GM12878 (cell line): ENCODE measurements at regions not wholly inside any gene's neighbourhood (a gene's known extent, or its start where the extent isn't known, plus 50 kb on each side); places are given as distances from the start of the nearest gene placed in this dataset.

Experiments used
- ATAC-seq: fragments of 200-7000 bp; cut with Tn5 transposase; 3 replicates; pipeline ENCODE4 v1.9.1; 2020; ENCODE audit warnings: mild to moderate bottlenecking, moderate library complexity
- BruUV-seq: library from RNA; stranded (reverse); fragments of 400-500 nt; replicated peaks from 2 replicates; lab custom pipeline; 2021; lab: Mats Ljungman, UMichigan
- CTCF ChIA-PET: fragments of 300-600 bp; sonication (Branson Sonifier 250); formaldehyde crosslinking; extraction: SDS; loops from one replicate; lab custom pipeline; 2021; ENCODE audit warnings: inconsistent platforms; lab: Yijun Ruan, JAX
- POLR2A ChIA-PET: fragments of 350-600 bp; formaldehyde crosslinking; extraction: SDS; loops from one replicate; lab custom pipeline; 2021; ENCODE audit warnings: inconsistent platforms; lab: Charles Lee
- RAD21 ChIA-PET: fragments of 300-600 bp; sonication (Branson Sonifier 250); formaldehyde crosslinking; loops from one replicate; lab custom pipeline; 2023; ENCODE audit warnings: antibody characterized with exemption; ENCODE audit not compliant: unreplicated experiment; lab: Charles Lee
- SMC1A ChIA-PET: fragments of 300-600 bp; sonication (Branson Sonifier 250); formaldehyde crosslinking; loops from one replicate; lab custom pipeline; 2023; ENCODE audit not compliant: unreplicated experiment, uncharacterized antibody; lab: Charles Lee
- DNase-seq: peaks from one replicate; pipeline ENCODE4 v3.0.0-alpha.2; 2011; ENCODE audit warnings: low read depth, low spot score
- FAIRE-seq: peaks from 3 replicates; lab custom pipeline; 2011; peaks lifted over from hg19 to GRCh38; lab: Jason Lieb, UNC
- H2AFZ ChIP-seq: 2 replicates; pipeline ENCODE4 v1.6.0; 2011; ENCODE audit warnings: low read depth, low read length, control low read depth; ENCODE audit not compliant: control insufficient read depth
- H3K27ac ChIP-seq: 2 replicates; pipeline ENCODE4 v1.5.1; 2011; ENCODE audit warnings: control low read depth; ENCODE audit not compliant: control insufficient read depth, insufficient read depth
- H3K27me3 ChIP-seq, 2 experiments: replicated peaks in 1 of 2; 2 replicates each; pipeline versions ENCODE4 v1.6.0 to v1.6.1; 2011; ENCODE audit warnings: low read length in 1 of 2; ENCODE audit not compliant: control insufficient read depth in 2 of 2, insufficient read depth in 2 of 2
- H3K36me3 ChIP-seq, 2 experiments: 2 replicates each; pipeline ENCODE4 v1.5.1; 2011; ENCODE audit warnings: low read length in 1 of 2; ENCODE audit not compliant: control insufficient read depth in 2 of 2, insufficient read depth in 2 of 2
- H3K4me1 ChIP-seq: 2 replicates; pipeline ENCODE4 v1.6.1; 2011; ENCODE audit warnings: mild to moderate bottlenecking, low read length, moderate library complexity, mixed read lengths; ENCODE audit not compliant: control insufficient read depth, insufficient read depth
- H3K4me2 ChIP-seq: 2 replicates; pipeline ENCODE4 v1.6.0; 2011; ENCODE audit warnings: control low read depth; ENCODE audit not compliant: control insufficient read depth, insufficient read depth
- H3K4me3 ChIP-seq: fragments of 200-600 bp; sonication (generic); 2 replicates; pipeline ENCODE4 v1.5.1; 2016
- H3K79me2 ChIP-seq: 2 replicates; pipeline ENCODE4 v1.6.0; 2011; ENCODE audit warnings: low read length; ENCODE audit not compliant: control insufficient read depth, insufficient read depth
- H3K9ac ChIP-seq: 2 replicates; pipeline ENCODE4 v1.8.0; 2011; ENCODE audit warnings: low read length, control low read depth, mixed read lengths; ENCODE audit not compliant: control insufficient read depth, insufficient read depth
- H3K9me3 ChIP-seq: replicated peaks from 3 replicates; pipeline ENCODE4 v1.5.1; 2011; ENCODE audit warnings: mild to moderate bottlenecking, low read length; ENCODE audit not compliant: control insufficient read depth, insufficient read depth
- H4K20me1 ChIP-seq: 2 replicates; pipeline ENCODE4 v1.6.0; 2011; ENCODE audit not compliant: control insufficient read depth, insufficient read depth
- E2F4 ChIP-seq: IDR thresholded peaks from 2 replicates; pipeline ENCODE4 v1.6.1; 2012; ENCODE audit warnings: low read depth, low read length, improper control_type of control experiment
- E4F1 ChIP-seq: fragments of 450-650 bp; IDR thresholded peaks from 2 replicates; pipeline ENCODE4 v1.6.1; 2018; ENCODE audit warnings: borderline replicate concordance, mild to moderate bottlenecking; ENCODE audit not compliant: partially characterized antibody
- FOS ChIP-seq: IDR thresholded peaks from 3 replicates; pipeline ENCODE4 v1.6.1; 2011; ENCODE audit warnings: borderline replicate concordance; ENCODE audit not compliant: insufficient read length; ENCODE audit errors: extremely low read depth
- FOXM1 ChIP-seq: IDR thresholded peaks from 2 replicates; pipeline ENCODE4 v1.6.1; 2012; ENCODE audit warnings: low read depth, mild to moderate bottlenecking, inconsistent platforms, low read length, moderate library complexity
- POLR2AphosphoS5 ChIP-seq: IDR thresholded peaks from 2 replicates; pipeline ENCODE4 v1.6.1; 2011; ENCODE audit warnings: mild to moderate bottlenecking, low read length, inconsistent platforms
- SMAD1 ChIP-seq: fragments of 450-650 bp; IDR thresholded peaks from 2 replicates; pipeline ENCODE4 v1.6.1; 2018; ENCODE audit warnings: mild to moderate bottlenecking, low read depth; ENCODE audit not compliant: partially characterized antibody
- WGBS: methylation state at CpG from one replicate; pipeline ENCODE4 v1.1.6; 2016; ENCODE audit warnings: low lambda C conversion rate; ENCODE audit not compliant: insufficient replicate concordance, insufficient coverage; ENCODE audit errors: missing lambda C conversion rate; 5-methylcytosine and 5-hydroxymethylcytosine counted together
- in situ Hi-C: fragments of 300-500 bp; cut with MboI; formaldehyde crosslinking; loops from 9 replicates; pipeline ENCODE4 v1.14.3; 2018; ENCODE audit warnings: mixed read lengths
- intact Hi-C: fragments of 100-400 bp; cut with micrococcal nuclease; formaldehyde crosslinking; loops from one replicate; pipeline ENCODE4 v1.14.2; 2022; ENCODE audit not compliant: unreplicated experiment

- H3K4me2 ChIP-seq = no peak overlapping the region
- FAIRE-seq (no peak), DNase-seq (no peak), ATAC-seq (no peak)
- BruUV-seq = no TSS peak
- no peak overlapping the region for H3K9ac ChIP-seq
- intact Hi-C loops (no loop called here), in situ Hi-C loops (no loop called here)
- H2AFZ ChIP-seq = no peak overlapping the region
- H3K9me3 ChIP-seq = no peaks in the 10 kb centered on the region
- RAD21 ChIA-PET = no interaction called here
- H4K20me1 ChIP-seq = no peaks in the 10 kb centered on the region
- TF ChIP-seq POLR2AphosphoS5 (no peak), E4F1 (no peak)
- SMC1A ChIA-PET = interaction anchor here (0.6 to 1.2 kb wide), 2 partner anchors 9 to 21 kb away, joined by 3 read pairs; no protein-coding TSS in a partner anchor
- H3K27me3 ChIP-seq = no peaks in the 10 kb centered on the region
- H3K4me3 ChIP-seq = no peak overlapping the region
- POLR2A ChIA-PET = interaction anchor here (0.6 kb wide), 1 partner anchor 180 kb away, joined by 4 read pairs; no protein-coding TSS in a partner anchor
- whole genome bisulfite sequencing = 3% methylated on average over 4 of the region's 4 CpGs
- no peaks in the 10 kb centered on the region for H3K79me2 ChIP-seq
- CTCF ChIA-PET = no interaction called here
- H3K27ac ChIP-seq = no peak overlapping the region
- H3K36me3 ChIP-seq = no peaks in the 10 kb centered on the region
- H3K4me1 ChIP-seq = no peaks in the 10 kb centered on the region
Observed at GRCh38 chr2:200177971-200178911, 128.3 kb upstream of the SPATS2L start.

- no peaks in the 10 kb centered on the region for H3K36me3 ChIP-seq
- no peaks in the 10 kb centered on the region for H3K27me3 ChIP-seq
- BruUV-seq = no TSS peak
- in situ Hi-C loops (no loop called here), intact Hi-C loops (no loop called here)
- no peak overlapping the region for H3K9ac ChIP-seq
- FAIRE-seq (no peak), DNase-seq (no peak), ATAC-seq (no peak)
- RAD21 ChIA-PET = no interaction called here
- POLR2A ChIA-PET = no interaction called here
- H3K4me2 ChIP-seq = no peak overlapping the region
- TF ChIP-seq E2F4 (no peak), SMAD1 (no peak), FOS (no peak), FOXM1 (no peak)
- H3K4me3 ChIP-seq = no peak overlapping the region
- SMC1A ChIA-PET = interaction anchor here (0.6 kb wide), 1 partner anchor 303 kb away, joined by 3 read pairs; no protein-coding TSS in a partner anchor
- no peak overlapping the region for H3K27ac ChIP-seq
- no peaks in the 10 kb centered on the region for H4K20me1 ChIP-seq
- H3K4me1 ChIP-seq = no peaks in the 10 kb centered on the region
- H2AFZ ChIP-seq = no peak overlapping the region
- H3K9me3 ChIP-seq = no peaks in the 10 kb centered on the region
- CTCF ChIA-PET = no interaction called here
- WGBS = 48% methylated on average over 6 of the region's 6 CpGs
- H3K79me2 ChIP-seq = no peaks in the 10 kb centered on the region
Observed at GRCh38 chr2:200179151-200179550, 127.3 kb upstream of the SPATS2L start.
